DMS79 treated with DMSO at 0.1 percent for 48 hours (cell line): ENCODE measurements at regions not wholly inside any gene's neighbourhood (a gene's known extent, or its start where the extent isn't known, plus 50 kb on each side); places are given as distances from the start of the nearest gene placed in this dataset.
"Not testable (repeated sequence)": the region's sequence is repeated elsewhere in the genome, so short reads cannot be mapped to it uniquely, and the experiment has no call there.

Source experiments
- DNase-seq: peaks from one replicate; lab custom pipeline; 2025; lab: John Stamatoyannopoulos, UW

DNA sequence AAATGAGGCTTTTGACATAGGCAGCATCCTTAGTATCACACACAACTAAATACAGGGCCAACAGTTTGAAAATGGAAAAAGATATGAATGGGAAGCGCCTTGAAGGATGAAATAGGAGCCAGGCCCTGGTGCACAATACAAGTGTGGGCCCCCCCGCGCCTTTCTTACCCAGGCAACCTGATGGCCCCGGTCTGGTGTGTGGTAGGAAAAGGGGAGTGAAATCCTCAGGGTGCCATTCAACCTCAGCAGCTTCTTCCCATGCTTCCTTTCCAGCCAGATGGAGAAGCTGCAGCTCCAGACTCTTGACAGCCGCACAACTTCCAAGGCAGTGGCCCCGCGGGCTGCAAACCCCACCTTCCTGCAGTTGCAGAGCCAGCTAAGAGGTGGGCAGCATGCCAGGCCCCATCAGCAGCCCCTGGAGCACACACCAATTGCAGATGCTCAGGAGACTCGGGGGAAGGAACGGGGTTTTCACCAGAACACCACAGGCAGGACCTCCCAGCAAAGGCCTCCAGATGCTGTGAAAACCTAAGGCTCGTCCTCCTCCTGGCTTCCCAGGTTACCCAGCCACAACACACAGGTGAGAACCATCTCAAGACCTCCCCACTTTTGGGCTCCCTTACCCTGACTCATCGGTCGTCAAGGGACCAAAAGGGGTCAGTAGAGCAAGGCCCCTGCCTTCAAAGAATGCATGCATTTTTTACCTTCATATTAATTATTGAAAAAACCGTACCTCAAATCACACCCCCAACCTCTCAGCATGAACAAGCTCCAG, 101.6 kb downstream of the CPN2 start:
- peak; percentile 96 for DNase-seq

DNA sequence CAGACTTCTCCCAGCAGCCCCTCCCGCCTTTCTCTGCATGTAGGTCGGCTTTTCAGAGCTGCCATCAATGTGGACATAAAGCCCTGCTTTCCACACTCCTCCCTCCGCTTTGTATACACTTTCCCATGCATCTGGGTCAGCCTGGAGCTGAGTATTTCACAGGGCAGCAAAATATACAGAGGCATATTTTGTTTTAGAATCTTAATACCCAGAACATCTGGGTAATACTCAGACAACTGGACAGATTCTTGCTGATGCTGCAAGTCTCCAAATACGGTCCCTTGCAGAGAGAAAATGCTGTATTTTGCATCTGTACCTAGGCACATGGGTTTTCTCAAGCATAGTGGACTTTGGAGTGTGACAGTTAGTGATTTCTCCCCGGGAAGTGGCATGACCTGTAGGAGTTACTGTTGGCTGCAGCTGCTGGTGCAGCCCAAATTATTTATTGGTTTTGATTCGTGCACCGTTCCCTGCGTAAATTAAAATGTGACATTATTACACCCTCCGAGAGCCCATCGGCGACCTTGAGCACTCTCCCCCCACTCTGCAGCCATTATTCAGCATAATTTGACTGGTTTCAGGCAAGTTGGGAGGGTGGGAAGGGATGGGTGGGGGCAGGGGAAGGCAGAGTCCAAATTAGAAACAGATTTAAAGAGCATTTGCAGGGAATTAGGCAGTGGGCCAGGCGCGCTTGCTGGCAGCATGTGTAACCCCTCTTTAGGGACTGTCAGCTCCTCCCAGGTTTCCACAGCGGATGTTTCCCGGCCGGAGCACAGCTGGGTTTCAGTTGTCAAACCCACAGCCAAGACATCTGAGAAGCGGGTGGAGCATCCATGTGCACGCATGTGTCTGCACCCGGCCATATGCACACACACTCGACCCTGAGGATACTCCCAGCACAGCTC, 100.8 kb downstream of the CPN2 start:
- peak; percentile 80 for DNase-seq

DNA sequence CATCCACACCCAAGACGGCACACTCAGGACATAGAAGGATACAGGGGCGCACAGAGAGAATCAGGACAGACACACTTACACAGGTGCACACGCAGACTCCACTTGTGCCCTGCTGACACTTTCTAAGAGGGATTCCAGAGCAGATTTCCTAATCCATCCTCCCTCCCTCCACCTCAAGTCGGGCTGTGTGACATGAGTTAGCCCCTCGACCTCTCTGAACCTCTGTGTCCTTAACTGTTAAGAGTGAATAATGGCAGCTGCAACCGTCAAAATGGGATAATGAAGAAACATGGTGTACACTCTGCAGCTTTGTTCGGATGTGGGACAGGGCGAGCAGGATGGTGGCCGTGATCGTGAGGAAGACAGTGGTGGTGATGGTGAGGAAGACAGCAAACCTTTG, 100.1 kb downstream of the CPN2 start:
- DNase-seq, result no peak

DNA sequence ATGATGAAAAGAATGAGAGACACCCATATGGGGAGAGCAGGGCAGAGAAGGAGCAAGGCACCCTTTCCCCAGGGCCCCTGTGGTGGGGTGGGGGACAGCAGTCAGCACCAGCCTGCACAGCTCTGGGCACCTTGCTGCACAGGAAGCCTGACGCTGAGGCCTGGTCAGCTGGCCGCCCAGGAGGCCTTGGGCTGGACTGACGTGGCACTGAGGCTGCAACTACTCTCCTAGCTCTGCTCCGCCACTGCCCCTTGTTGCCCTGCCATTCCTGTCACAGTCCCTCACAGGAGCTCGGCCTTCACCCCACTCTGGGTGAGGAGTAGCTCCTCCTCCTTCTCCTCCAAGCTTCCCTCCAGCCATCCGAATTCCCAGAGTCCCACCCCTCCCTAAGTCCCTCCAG, 99.7 kb downstream of the CPN2 start:
- DNase-seq, result no peak

DNA sequence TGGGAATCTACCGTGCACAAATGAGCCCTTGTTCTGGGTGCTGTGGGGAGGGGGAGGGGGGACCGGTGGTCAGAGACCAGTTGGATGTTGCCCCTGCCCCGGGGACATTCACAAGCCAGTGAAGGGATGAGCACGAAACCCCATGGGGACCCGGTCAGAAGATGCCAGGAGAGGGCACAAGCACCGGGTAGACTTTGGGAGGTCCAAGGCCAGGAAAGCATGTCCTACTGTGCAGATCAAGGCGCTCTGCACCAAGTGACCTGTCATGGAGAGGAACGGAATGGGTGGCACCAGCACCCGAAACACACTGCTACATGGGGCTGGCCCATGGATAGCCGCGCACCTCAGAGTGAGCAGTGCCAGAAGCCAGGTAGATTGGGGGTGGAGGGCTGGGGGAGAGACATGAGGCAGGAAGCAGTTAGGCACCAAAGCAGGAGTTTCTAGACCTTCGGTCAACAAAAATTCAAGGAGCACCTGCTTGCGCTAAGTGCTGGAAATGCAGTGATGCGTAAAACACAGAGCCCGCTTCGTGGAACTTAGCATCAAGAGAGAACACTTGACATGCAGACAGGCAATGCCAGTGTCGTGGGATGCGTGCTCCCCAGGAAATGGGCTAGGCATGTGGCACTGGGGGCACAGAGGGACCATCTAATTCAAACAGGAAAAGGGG, 99.1 kb downstream of the CPN2 start:
- DNase-seq, result peak; percentile 98

DNA sequence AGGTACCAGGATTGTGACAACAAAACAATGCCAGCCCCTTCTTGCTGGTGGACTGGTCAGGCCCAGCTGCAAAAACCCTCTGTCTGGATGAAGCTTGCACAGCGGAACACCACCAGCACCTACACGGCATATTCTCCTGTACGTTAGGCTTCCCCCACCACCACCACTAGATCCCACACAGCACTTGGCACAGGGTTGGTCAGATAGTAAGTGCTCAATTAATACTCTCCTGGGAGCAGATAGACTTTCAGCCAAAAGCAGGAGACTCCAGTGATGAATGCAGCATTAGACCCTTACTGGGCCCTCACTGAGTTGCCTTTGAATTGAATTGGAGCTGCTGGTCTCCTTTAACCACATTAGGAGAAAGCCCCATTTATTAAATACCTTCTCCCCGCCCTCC, 97.9 kb downstream of the CPN2 start:
- no peak for DNase-seq

DNA sequence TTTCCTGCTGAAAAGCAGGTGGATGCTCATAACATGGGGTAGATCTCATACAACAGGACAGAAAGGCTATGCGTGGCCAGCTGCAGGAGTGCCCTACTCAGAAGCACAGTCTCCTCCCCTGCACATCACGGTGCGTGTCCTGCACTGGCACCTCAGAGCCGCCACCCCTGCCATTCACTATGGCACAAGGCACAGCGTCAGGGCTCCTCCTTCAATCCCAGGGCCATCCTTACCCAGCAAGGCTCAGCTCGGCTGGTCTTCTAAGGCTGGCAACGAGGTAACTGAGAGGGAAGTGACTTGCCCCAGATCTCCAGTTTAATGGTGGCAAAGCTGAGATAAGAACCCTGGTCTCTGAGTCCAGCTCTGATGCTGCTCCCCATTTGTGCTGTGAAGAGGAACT, 97.1 kb downstream of the CPN2 start:
- DNase-seq, result no peak

DNA sequence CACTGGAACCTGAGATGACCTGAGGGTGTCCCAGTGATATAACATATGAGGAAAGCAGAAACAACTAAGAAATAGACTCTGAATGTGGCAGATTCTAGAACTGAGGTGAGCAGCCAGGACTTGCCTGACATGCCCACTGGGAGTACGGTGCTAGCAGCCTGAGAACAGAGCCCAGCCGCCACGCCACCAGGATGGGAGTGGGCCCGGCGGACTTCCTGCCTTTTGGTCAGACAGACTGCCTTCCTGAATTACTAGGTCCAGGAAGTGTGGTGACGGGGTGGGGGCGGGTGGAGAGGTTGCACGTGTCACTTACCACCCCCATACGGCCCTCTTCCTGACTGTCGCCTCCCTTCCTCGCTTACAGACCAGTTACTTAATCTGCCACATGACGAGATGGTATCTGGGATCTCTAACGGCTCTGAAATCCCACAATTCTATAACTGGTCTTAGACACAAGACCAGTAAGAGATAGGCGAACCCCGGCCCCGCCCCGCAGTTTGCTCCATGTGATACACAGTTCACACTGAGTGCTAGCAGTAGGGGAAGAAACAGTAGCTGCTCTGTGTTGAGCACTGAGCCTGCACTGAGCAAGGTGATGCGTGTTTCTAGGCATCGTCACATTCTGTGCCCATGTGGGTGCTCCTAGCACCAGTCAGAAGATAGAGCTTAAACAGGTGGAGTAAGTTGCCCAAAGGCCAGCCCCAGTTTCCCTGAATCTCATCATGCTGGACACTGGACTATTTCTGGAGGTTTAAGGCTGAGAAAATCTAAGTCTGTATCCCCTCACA, 95.7 kb downstream of the CPN2 start:
- DNase-seq, result no peak

DNA sequence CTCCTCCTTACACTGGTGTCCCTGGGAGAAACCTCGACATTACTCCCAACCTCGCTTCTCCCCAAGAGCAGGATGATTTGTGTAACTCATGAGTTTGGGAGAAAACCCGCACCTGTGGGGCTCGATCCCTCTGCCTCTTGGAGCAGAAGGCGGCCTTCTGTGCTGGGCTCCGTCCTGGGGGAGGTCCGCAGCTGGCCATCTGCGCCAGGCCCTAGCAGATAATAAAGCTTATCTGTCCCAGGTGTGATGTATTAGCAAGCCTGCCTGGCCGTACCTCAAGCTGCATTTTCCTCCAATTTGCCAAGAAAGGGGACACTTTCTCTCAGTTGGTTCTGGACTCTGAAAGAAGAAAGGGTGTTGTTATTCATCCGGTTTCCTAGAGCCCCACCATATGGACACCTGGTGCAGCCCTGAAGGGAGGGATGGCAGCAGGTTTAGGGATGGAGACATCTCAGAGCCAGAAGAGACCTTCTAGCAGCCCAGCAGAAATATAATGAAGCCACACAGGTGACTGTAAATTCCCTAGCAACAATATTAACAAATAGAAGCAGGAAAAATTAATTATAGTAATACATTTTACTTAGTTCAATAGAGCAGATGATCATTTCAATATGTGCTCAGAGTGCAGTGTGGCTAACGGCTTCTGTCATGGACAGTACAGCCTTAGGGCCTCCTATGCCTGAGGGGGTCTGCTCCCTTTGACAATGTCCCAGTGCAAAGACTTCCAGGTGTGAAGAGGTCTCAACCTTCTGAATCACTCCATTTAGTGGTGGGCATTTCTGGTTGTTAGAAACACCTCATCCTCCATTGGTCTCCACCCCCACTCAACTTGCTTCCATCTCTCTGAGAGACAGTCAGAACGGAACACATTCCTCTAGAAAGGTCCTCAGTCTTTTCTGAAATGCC, 94.8 kb downstream of the CPN2 start:
- DNase-seq, result no peak

DNA sequence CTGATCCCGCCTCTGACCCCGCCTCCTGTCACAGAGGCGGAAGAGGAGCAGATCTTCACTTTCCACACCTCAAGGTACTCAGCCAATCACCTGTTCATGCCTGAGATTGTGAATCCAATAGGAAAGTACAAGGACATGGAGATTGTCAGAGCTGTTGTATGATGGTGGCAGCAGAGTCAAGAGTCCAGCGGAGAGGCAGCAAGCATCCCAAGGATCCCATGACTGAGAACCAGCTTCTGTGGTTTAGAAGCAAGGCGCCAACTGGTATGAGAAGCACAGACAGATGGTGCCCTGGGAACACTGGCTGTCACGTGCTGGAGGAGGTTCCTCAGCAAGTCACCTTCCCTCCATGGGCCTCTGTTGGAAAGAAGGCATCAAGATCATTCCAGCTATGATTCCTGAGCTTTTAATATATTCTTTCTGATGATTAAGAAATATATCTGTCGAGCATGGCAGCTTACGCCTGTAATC, 93.9 kb downstream of the CPN2 start:
- no peak for DNase-seq

DNA sequence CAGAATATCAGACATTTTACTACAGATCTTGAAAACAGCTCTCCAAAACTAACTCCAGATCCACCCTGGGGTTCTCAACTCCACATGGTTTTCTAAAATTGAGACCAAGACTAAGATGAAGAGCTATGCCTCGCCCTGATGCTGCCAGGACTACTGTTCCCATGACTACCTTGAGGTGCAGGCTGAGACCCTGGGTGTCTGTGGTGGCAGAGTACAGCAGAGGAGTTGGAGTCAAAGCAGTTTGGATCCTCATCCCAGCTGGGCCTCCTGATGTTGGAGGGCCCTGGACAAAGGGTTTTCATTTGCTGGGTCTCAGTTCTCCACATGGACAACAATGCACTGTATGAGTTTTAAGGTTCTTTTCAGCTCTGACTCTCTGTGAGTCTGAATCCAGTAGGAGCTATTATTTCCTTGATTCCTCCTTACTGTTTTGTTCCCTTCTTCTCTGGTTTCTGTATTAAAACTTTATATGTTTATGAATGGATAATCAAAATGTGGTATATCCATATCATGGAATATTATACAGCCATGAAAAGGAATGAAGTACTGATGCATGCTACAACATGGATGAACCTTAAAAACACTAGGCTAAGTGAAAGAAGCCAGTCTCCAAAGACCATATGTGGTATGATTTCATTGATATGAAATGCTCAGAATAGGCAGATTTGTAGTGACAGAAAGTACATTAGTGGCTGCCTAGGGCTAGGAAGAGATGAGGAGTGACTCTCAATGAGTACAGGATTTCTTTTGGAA, 93.0 kb downstream of the CPN2 start:
- no peak for DNase-seq

DNA sequence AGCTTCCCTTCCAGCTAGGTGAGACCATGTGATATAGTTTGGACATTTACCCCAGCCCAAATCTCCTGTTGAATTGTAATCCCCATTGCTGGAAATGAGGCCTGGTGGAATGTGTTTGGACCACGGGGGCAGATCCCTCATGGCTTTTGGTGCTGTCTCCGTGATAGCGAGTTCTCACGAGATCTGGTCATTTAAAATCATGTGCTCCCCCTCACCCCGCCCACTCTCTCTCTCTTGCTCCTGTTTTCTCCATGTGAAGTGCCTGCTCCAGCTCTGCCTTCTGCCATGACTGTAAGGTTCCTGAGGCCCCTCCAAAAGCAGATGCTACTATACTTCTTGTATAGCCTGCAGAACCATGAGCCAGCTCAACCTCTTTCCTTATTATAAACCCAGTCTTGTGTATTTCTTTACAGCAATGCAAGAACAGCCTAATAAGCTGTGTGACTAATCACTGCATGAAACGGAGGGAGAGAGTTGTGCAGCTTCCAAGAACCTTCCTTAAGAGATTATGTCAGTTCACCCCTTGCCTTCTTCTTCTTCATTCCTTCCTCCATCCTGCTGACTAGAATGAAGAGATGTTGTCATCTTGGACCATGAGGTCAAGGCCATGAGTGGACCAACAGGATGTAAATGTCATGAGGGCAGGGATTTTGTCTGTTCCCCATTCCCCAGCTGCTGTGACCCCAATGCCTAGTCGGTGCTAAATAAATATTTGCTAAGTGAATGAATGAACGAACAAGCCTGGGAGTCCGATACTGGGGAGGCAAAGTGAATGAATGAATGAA, 91.0 kb downstream of the CPN2 start:
- no peak for DNase-seq

DNA sequence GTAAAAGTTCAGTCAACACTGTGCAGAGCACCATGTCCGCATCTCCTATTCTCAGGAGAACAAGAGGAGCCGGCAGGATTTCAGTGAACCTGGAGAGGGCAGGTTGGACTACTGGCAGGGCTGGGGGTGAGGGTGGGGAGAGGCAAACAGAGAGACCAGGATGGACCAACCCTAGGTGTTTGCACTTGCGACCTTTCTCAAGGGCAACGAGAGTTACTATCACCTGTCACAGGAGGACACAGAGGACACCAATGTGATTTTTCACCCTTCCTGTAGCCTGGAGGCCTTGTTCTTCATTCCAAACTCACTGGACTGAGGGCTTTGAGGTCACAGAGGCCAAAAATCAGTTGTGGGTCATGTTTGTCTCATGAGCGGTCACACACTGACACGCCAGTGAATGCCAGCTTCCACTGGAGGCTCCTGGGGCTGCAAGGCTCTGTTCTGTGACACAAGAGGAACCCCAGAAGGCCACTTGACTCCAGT, 89.5 kb downstream of the CPN2 start:
- no peak for DNase-seq

DNA sequence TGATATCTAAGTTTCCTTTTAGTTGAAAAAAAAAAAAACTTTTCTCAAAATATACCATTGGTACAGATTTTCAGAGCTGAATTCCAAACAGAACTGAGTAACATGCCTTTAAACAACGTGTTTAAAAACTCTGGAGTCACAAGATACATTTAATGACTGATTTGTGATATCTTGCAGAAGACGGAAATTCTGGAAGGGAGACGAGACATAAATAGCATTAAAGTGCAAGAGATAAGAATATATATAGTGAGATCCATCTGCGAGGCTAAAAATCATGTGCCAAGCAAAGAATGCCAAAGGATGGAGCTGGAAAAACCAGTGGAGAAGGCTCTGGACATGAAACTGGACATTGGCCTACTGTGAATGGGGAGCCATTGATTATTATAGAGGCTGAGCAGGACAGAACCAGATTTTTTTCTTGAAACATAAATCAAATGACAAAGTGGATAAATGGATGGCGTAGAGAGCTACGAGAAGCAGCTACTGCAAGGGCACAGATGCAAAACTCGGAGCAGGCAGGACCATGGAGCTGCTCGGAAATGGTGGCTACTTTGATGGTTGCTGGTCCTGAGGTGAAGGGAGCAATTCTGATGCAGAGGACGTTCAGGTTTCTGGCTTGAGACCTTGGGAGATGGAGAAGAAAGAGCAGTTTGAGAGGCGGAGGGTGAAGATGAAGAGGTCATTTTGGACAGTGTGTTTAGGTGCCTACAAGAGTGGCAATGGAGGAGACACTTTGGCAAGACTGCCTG, 88.8 kb downstream of the CPN2 start:
- DNase-seq, result no peak

DNA sequence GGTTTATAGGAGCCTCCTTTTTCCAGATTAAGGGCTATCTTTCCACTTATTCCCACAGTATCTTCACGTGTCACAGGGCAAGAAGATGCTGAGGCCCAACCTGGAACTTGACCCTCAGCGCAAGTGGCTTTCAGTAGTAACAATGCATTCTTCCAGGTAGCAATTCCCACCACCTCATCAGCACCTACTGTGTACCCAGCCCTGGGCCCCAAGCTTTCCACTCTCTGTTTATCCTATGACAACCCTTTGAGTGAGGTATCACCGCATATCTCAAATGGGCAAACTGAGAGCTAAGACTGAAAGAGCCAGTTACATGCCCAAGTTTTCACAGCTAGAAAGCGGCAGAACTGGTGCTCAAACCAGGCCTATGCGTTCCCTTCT, 88.2 kb downstream of the CPN2 start:
- no peak for DNase-seq

DNA sequence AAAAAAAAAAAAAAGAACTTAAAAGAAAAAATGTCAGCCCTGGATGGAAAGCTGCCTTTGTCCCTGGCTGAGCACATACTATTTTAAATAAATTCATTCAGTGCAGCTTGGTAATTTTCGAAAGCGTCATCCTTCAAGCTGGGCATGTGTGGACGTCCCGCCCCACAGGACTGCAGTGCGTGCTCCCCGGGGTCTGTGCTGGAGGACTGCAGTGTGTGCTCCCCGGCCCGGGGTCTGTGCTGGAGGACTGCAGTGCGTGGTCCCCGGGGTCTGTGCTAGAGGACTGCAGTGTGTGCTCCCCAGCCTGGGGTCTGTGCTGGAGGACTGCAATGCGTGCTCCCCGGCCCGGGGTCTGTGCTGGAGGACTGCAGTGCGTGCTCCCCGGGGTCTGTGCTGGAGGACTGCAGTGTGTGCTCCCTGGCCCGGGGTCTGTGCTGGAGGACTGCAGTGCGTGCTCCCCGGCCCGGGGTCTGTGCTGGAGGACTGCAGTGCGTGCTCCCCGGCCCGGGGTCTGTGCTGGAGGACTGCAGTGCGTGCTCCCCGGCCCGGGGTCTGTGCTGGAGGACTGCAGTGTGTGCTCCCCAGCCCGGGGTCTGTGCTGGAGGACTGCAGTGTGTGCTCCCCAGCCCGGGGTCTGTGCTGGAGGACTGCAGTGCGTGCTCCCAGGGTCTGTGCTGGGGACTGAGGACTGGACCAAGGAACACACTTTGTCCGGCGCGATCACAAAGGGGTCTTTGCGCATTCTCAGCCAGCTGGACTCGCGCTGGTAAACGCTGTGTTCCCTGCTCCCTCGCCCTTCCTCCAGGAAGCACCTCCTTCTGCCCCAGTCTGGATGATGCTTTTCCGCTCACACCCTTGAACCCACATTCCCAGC, 86.3 kb downstream of the CPN2 start:
- not testable (repeated sequence) for DNase-seq

DNA sequence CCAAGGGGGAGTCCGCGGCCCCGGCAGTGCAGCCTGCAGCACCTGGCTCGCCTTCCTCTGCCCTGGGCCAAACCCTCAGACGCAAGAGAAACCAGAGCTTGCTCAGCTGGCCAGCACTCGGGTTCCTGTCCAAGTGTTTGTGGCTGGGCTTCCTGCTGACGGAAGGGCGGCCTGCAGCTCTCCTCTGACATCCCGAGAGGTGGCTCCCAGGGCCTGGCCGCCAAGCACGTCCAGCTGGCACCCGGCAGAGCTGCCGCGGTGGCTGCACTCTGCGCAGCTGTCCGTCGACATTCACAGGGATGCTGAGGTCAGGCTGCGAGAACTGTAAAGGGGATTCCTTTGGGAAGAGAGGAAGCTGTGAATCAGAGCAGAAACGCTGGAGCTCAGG, 85.6 kb downstream of the CPN2 start:
- peak; percentile 65 for DNase-seq
